ENCODE measurements at regions not wholly inside any gene's neighbourhood (a gene's known extent, or its start where the extent isn't known, plus 50 kb on each side); places are given as distances from the start of the nearest gene placed in this dataset.

- Histone ChIP-seq H3K4me2 (ENCODE audit: low read length) (no peak overlapping the region), H3K79me2 (ENCODE audit: insufficient read depth, low read length) (no peaks in the 10 kb centered on the region), H3K36me3 (ENCODE audit: control insufficient read depth in 1 of 2, insufficient read depth in 2 of 2, low read length in 2 of 2) (no peaks in the 10 kb centered on the region), H4K20me1 (ENCODE audit: insufficient read depth) (no peaks in the 10 kb centered on the region), H3K9ac (ENCODE audit: low read length) (no peak overlapping the region), H3K9me3 (ENCODE audit: control insufficient read depth in 1 of 2, insufficient read depth in 1 of 2, low read depth in 1 of 2, low read length in 2 of 2) (peaks cover 18 to 25% of the 10 kb centered on the region in 2 experiments; a peak in 2 of 4 replicates), H3K4me1 (ENCODE audit: control insufficient read depth in 1 of 2, insufficient read depth in 2 of 2, low read length in 2 of 2) (no peaks in the 10 kb centered on the region), H3K27me3 (ENCODE audit: insufficient read depth, low read length) (no peaks in the 10 kb centered on the region), H3K9me2 (ENCODE audit: insufficient read depth) (no peaks in the 10 kb centered on the region), H3K4me3 (replicated peaks in 1 of 2; ENCODE audit: low read depth in 1 of 2, low read length in 2 of 2) (no peak overlapping the region), H2AFZ (ENCODE audit: low read depth, low read length, poor library complexity, severe bottlenecking) (no peak overlapping the region), H3K27ac (ENCODE audit: low read depth, low read length) (no peak overlapping the region)
- DNase-seq (ENCODE audit: low read depth, low spot score) (no peak), ATAC-seq (no peak)
- intact Hi-C loops (cut with micrococcal nuclease): no loop called here
- TF ChIP-seq MAX (IDR thresholded peaks at IDR 0.05): no peak
- TF ChIP-seq SRF (IDR thresholded peaks at IDR 0.05; ENCODE audit: low read depth): no peak
- no peak for TF ChIP-seq YY1 (IDR thresholded peaks at IDR 0.05; ENCODE audit: extremely low read depth, insufficient replicate concordance, low read depth, low read length)
- TF ChIP-seq RAD21 (IDR thresholded peaks at IDR 0.05; ENCODE audit: low read depth): no peak
- TF ChIP-seq FOSL1 (IDR thresholded peaks at IDR 0.05; ENCODE audit: low read depth): no peak
- no peak for TF ChIP-seq CEBPB (IDR thresholded peaks at IDR 0.05; ENCODE audit: low read depth)
- TF ChIP-seq CBX3 (IDR thresholded peaks at IDR 0.05; ENCODE audit: low read depth): no peak
- TF ChIP-seq ZNF274 (IDR thresholded peaks at IDR 0.05; ENCODE audit: low read depth, low read length): no peak
- TF ChIP-seq REST (IDR thresholded peaks at IDR 0.05; ENCODE audit: low read depth): no peak
- no peak for TF ChIP-seq ZFX (IDR thresholded peaks at IDR 0.05)
- no peak for TF ChIP-seq EZH2 (IDR thresholded peaks at IDR 0.05)
- TF ChIP-seq, protein P1, sequence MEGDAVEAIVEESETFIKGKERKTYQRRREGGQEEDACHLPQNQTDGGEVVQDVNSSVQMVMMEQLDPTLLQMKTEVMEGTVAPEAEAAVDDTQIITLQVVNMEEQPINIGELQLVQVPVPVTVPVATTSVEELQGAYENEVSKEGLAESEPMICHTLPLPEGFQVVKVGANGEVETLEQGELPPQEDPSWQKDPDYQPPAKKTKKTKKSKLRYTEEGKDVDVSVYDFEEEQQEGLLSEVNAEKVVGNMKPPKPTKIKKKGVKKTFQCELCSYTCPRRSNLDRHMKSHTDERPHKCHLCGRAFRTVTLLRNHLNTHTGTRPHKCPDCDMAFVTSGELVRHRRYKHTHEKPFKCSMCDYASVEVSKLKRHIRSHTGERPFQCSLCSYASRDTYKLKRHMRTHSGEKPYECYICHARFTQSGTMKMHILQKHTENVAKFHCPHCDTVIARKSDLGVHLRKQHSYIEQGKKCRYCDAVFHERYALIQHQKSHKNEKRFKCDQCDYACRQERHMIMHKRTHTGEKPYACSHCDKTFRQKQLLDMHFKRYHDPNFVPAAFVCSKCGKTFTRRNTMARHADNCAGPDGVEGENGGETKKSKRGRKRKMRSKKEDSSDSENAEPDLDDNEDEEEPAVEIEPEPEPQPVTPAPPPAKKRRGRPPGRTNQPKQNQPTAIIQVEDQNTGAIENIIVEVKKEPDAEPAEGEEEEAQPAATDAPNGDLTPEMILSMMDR (IDR thresholded peaks at IDR 0.05 in 2 of 3, conservative IDR thresholded peaks at IDR 0.05 in 1 of 3; ENCODE audit: borderline replicate concordance in 1 of 3, insufficient read depth in 1 of 3, low read depth in 2 of 3, low read length in 2 of 3): no peak
- TF ChIP-seq SP1 (IDR thresholded peaks at IDR 0.05; ENCODE audit: low read depth): no peak
- no peak for TF ChIP-seq EGR1 (IDR thresholded peaks at IDR 0.05; ENCODE audit: low read depth)
- no peak for TF ChIP-seq POLR2A (IDR thresholded peaks at IDR 0.05; ENCODE audit: borderline replicate concordance, extremely low read depth, insufficient read depth, insufficient read length)
- TF ChIP-seq POLR2AphosphoS5 (IDR thresholded peaks at IDR 0.05; ENCODE audit: low read depth, low read length): no peak
- no peak for TF ChIP-seq ELF1 (IDR thresholded peaks at IDR 0.05; ENCODE audit: borderline replicate concordance, low read depth)
- no peak for TF ChIP-seq EZH2phosphoT487 (IDR thresholded peaks at IDR 0.05; ENCODE audit: borderline replicate concordance)
- no peak for TF ChIP-seq TCF7L2 (IDR thresholded peaks at IDR 0.05; ENCODE audit: borderline replicate concordance, extremely low read depth, insufficient read depth, insufficient read length)
- TF ChIP-seq JUND (IDR thresholded peaks at IDR 0.05): no peak
- ChIA-PET RAD21 (ENCODE audit: low non-redundant PET in 1 of 2, low total read pairs in 2 of 2, uncharacterized antibody in 2 of 2, unreplicated experiment in 2 of 2) (no interaction called here), POLR2A (no interaction called here), CTCF (no interaction called here)
- no TSS peak for BruUV-seq (replicated peaks)
Measured at GRCh38 chr18:73060666-73061288, 193.0 kb upstream of the NETO1 start.
